Gastrocnemius medialis (tissue), 4 donors: ENCODE measurements at regions not wholly inside any gene's neighbourhood (a gene's known extent, or its start where the extent isn't known, plus 50 kb on each side); places are given as distances from the start of the nearest gene placed in this dataset.

Source experiments
- ATAC-seq, 2 donors: fragments of 150-250 bp; one replicate each; pipeline ENCODE4 v1.9.1; 2016
- DNase-seq, 2 donors: peaks; one replicate each; pipeline ENCODE4 v3.0.0-alpha.2; 2019
- H3K27ac ChIP-seq, 4 donors: fragments of 200-600 bp; sonication (generic); 1 replicate in 1 of 4; 2 replicates in 3 of 4; pipeline ENCODE4 v1.5.1; 2016 to 2018; ENCODE audit warnings: mild to moderate bottlenecking in 2 of 4, moderate library complexity in 1 of 4
- H3K27me3 ChIP-seq, 3 donors: fragments of 200-600 bp; sonication (generic) in 2 of 3; 1 replicate in 1 of 3; 2 replicates in 2 of 3; pipeline versions ENCODE4 v1.5.1 to v1.6.0; 2016 to 2019; ENCODE audit warnings: mild to moderate bottlenecking in 1 of 3, moderate library complexity in 1 of 3
- H3K36me3 ChIP-seq, 2 donors: fragments of 200-600 bp; sonication (generic) in 1 of 2; one replicate each; pipeline ENCODE4 v1.5.1; 2017 to 2018
- H3K4me1 ChIP-seq, 2 donors: fragments of 200-600 bp; sonication (generic) in 1 of 2; one replicate each; pipeline ENCODE4 v1.5.1; 2016 to 2017; ENCODE audit warnings: mild to moderate bottlenecking in 2 of 2
- H3K4me3 ChIP-seq, 4 donors: fragments of 200-600 bp; sonication (generic) in 3 of 4; 1 replicate in 1 of 4; 2 replicates in 3 of 4; pipeline ENCODE4 v1.5.1; 2016 to 2019; ENCODE audit warnings: mild to moderate bottlenecking in 2 of 4
- H3K9me3 ChIP-seq, 3 donors: fragments of 200-600 bp; sonication (generic) in 2 of 3; 1 replicate in 1 of 3; 2 replicates in 2 of 3; pipeline ENCODE4 v1.5.1; 2016 to 2019
- CTCF ChIP-seq, 5 experiments: fragments of 450-650 bp in 3 of 5; fragments of 200-600 bp in 2 of 5; sonication (generic) in 2 of 5; IDR thresholded peaks in 4 of 5; conservative IDR thresholded peaks in 1 of 5; 1 replicate in 4 of 5; 2 replicates in 1 of 5; pipeline ENCODE4 v1.5.1; 2016 to 2019; ENCODE audit warnings: antibody characterized with exemption in 5 of 5, mild to moderate bottlenecking in 3 of 5, moderate library complexity in 3 of 5
- POLR2A ChIP-seq, 2 donors: fragments of 450-650 bp; IDR thresholded peaks; one replicate each; pipeline ENCODE4 v1.6.1; 2017; ENCODE audit warnings: antibody characterized with exemption in 2 of 2, mild to moderate bottlenecking in 2 of 2, moderate library complexity in 2 of 2
- in situ Hi-C, 4 donors: fragments of 200-750 bp; cut with MboI; loops; one replicate each; pipeline versions ENCODE4 v1.15.0 to v1.8.0; 2017; ENCODE audit warnings: low sequenced_read_pairs in 4 of 4
- intact Hi-C: fragments of 100-400 bp; cut with DNase I; formaldehyde crosslinking; loops from one replicate; pipeline ENCODE4 v1.15.1; 2023; ENCODE audit warnings: low total_unique reads

DNA sequence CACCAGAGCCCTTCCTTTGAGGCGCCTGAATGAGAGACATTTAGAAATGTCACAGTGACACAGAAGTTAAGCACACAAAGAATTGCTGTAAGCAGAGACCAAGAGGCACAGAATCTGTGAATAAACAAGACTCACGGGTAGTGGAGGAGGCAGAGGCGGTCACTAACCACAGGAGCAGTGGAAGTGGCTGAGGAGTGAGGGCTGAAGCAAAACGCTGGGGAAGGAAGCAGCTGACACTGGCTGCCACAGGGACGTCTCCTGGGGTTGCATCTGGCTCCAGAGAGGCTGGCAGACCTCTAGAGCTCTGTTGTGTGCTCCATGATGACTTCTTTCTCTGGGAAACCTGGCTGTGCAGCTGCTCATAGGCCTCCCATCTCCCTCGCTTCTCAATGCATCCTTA lies 65.0 kb upstream of the SLC2A12 start:
- ATAC-seq (no peak), DNase-seq (no peak)
- intact Hi-C loops (no loop called here), in situ Hi-C loops (no loop called here)
- no peaks in the 10 kb centered on the region for H3K9me3 ChIP-seq
- H3K4me1 ChIP-seq = no peaks in the 10 kb centered on the region
- H3K27me3 ChIP-seq = no peaks in the 10 kb centered on the region
- no peak overlapping the region for H3K4me3 ChIP-seq
- H3K36me3 ChIP-seq = no peaks in the 10 kb centered on the region
- no peak for TF ChIP-seq POLR2A (IDR thresholded peaks at IDR 0.05)
- no peak for TF ChIP-seq CTCF (IDR thresholded peaks at IDR 0.05 in 4 of 5, conservative IDR thresholded peaks at IDR 0.05 in 1 of 5)
- no peak overlapping the region for H3K27ac ChIP-seq

GRCh38 chr6:134115715-134116074 lies 63.3 kb upstream of the SLC2A12 start:
- intact Hi-C loops (no loop called here), in situ Hi-C loops (no loop called here)
- no peaks in the 10 kb centered on the region for H3K4me1 ChIP-seq
- H3K27me3 ChIP-seq = no peaks in the 10 kb centered on the region
- H3K27ac ChIP-seq = no peak overlapping the region
- H3K9me3 ChIP-seq = no peaks in the 10 kb centered on the region
- H3K4me3 ChIP-seq = peak overlapping the region in 2 of 4 donors; percentile 4 to 25
- no peak for TF ChIP-seq POLR2A (IDR thresholded peaks at IDR 0.05)
- no peak for TF ChIP-seq CTCF (IDR thresholded peaks at IDR 0.05 in 4 of 5, conservative IDR thresholded peaks at IDR 0.05 in 1 of 5)
- DNase-seq = no peak
- ATAC-seq = no peak
- no peaks in the 10 kb centered on the region for H3K36me3 ChIP-seq

DNA sequence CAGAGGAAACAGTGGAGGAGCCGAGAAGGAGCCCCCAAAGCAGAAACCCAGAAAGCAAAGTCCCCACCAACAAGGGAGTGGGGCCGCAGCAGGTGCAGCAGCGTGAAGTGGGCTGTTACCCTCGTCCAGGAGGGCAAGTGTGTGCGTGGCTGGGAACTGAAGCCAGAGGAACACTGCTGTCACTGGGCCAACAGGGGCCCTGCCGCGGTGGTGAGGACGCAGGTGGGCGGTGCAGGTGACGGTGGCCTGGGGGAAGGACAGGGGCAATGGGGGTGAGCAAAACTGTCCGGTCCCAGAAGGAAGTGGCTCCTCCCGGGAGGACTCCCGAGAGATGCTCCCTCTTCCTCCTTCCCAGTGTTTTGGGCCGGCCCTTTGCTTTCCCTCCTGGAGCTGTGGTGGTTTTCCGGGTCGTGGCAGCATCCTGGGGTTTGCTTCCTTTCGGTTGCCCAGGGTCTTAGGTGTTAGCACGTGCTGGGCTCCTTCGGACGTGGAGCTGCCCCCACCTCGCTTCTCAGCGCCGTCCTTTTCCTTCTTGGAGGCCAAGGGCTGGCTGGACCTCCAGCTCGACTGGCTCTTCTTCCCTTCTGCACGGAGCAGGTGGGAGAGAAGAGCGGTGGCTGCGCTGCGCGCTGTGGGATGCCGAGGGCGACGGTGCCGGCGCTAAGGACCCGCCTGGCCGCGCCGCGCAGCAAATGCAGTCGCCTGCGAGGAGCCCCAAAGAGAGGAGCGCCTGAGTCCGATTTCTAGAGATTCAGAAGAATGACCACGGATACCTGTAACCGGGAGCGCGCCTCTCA lies 62.7 kb upstream of the SLC2A12 start:
- no peaks in the 10 kb centered on the region for H3K36me3 ChIP-seq
- H3K27ac ChIP-seq = no peak overlapping the region
- peak overlapping the region in 2 of 4 donors; percentile 4 to 25 for H3K4me3 ChIP-seq
- intact Hi-C loops = no loop called here
- H3K4me1 ChIP-seq = no peaks in the 10 kb centered on the region
- ATAC-seq (no peak), DNase-seq (no peak)
- TF ChIP-seq POLR2A (IDR thresholded peaks at IDR 0.05) (no peak), CTCF (IDR thresholded peaks at IDR 0.05 in 4 of 5, conservative IDR thresholded peaks at IDR 0.05 in 1 of 5) (no peak)
- H3K27me3 ChIP-seq = no peaks in the 10 kb centered on the region
- in situ Hi-C loops = no loop called here
- H3K9me3 ChIP-seq = no peaks in the 10 kb centered on the region

DNA sequence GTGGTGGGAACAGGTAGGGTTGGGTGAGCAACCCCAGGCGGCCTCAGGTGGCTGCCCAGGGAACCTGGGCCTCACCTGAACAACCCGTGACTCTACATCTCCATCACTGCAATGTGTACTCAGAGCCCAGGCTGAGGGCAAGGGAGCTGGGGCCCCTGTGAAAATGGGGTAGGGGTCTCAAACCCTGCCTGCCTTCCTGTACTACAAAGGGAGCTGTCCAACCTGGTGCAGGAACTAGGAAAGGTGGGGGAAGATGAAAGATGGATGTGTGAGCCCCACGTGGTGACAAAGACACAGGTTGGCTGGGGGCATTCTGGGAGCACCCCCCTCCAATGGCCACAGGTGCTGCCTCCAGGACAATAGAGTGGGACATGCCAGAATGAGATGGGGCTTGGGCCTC lies 62.1 kb upstream of the SLC2A12 start:
- TF ChIP-seq CTCF (IDR thresholded peaks at IDR 0.05 in 4 of 5, conservative IDR thresholded peaks at IDR 0.05 in 1 of 5) (no peak), POLR2A (IDR thresholded peaks at IDR 0.05) (no peak)
- Histone ChIP-seq H3K27ac (no peak overlapping the region), H3K9me3 (no peaks in the 10 kb centered on the region), H3K27me3 (no peaks in the 10 kb centered on the region), H3K4me1 (no peaks in the 10 kb centered on the region), H3K4me3 (no peak overlapping the region), H3K36me3 (no peaks in the 10 kb centered on the region)
- DNase-seq (no peak), ATAC-seq (no peak)
- intact Hi-C loops = no loop called here
- in situ Hi-C loops = no loop called here

DNA sequence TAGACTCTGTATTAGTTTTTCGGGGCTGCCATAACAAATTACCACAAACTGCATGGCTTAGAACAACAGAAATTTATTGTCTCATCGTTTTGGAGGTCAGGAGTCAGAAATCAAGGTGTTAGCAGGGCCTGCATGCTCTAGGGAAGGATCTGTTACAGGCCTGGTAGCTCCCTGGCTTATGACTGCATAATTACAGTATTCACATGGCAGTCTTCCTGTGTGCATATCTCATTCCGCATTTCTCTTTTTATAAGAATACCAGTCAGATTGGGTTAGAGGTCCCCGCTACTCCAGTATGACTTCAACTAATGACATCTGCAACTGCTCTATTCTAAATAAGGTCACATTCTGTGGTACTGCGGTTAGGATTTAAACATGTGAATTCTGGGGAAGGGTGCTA lies 59.3 kb upstream of the SLC2A12 start:
- Histone ChIP-seq H3K9me3 (no peaks in the 10 kb centered on the region), H3K27ac (no peak overlapping the region), H3K36me3 (no peaks in the 10 kb centered on the region), H3K4me1 (no peaks in the 10 kb centered on the region), H3K4me3 (no peak overlapping the region), H3K27me3 (no peaks in the 10 kb centered on the region)
- in situ Hi-C loops = no loop called here
- DNase-seq (no peak), ATAC-seq (no peak)
- intact Hi-C loops = no loop called here
- TF ChIP-seq POLR2A (IDR thresholded peaks at IDR 0.05) = no peak
- TF ChIP-seq CTCF (IDR thresholded peaks at IDR 0.05 in 4 of 5, conservative IDR thresholded peaks at IDR 0.05 in 1 of 5) = no peak
